ENCODE measurements at regions not wholly inside any gene's neighbourhood (a gene's known extent, or its start where the extent isn't known, plus 50 kb on each side); places are given as distances from the start of the nearest gene placed in this dataset.

DNA sequence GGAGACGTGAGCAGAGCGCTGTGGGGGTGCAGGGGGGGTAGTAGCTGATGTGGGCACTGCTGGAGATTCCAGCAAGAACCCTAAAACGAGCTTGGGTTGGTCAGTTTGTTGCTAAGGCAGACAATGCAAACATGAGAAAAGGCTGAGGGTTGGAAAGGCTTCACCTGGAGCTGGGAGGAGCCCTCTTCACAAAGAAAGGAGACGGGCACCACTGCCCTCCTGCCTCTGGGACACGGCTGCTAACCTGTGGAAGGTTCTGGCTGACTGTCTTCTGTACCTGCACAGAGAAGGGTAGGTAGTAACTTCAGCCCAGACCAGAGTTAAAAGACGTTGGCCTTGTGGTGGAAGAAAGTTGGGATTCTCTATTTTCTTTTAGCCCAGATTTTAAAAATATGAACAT, 108.7 kb downstream of the SUCLA2 start:
- CTCF ChIA-PET: no interaction called here
- intact Hi-C loops (cut with micrococcal nuclease): no loop called here
- no peak for ATAC-seq (ENCODE audit: low read depth)
- TF ChIP-seq EZH2 (IDR thresholded peaks at IDR 0.05; ENCODE audit: borderline replicate concordance, insufficient read depth, low read depth, low read length, poor library complexity, severe bottlenecking): no peak
- TF ChIP-seq, protein P1, sequence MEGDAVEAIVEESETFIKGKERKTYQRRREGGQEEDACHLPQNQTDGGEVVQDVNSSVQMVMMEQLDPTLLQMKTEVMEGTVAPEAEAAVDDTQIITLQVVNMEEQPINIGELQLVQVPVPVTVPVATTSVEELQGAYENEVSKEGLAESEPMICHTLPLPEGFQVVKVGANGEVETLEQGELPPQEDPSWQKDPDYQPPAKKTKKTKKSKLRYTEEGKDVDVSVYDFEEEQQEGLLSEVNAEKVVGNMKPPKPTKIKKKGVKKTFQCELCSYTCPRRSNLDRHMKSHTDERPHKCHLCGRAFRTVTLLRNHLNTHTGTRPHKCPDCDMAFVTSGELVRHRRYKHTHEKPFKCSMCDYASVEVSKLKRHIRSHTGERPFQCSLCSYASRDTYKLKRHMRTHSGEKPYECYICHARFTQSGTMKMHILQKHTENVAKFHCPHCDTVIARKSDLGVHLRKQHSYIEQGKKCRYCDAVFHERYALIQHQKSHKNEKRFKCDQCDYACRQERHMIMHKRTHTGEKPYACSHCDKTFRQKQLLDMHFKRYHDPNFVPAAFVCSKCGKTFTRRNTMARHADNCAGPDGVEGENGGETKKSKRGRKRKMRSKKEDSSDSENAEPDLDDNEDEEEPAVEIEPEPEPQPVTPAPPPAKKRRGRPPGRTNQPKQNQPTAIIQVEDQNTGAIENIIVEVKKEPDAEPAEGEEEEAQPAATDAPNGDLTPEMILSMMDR (IDR thresholded peaks at IDR 0.05): no peak
- H3K27ac ChIP-seq (ENCODE audit: low read length in 2 of 2): no peak overlapping the region
- H2AFZ ChIP-seq (ENCODE audit: insufficient read depth, low read depth, low read length, poor library complexity, severe bottlenecking): no peak overlapping the region
- H3K9me3 Mint-ChIP-seq (ENCODE audit: insufficient read depth): no peaks in the 10 kb centered on the region
- H3K9me3 ChIP-seq (ENCODE audit: control extremely low read depth in 1 of 3, control insufficient read depth in 2 of 3, insufficient read depth in 1 of 3, low read length in 2 of 3): no peaks in the 10 kb centered on the region
- no peaks in the 10 kb centered on the region for H3K4me1 Mint-ChIP-seq
- no peak for DNase-seq
- WGBS (ENCODE audit: insufficient coverage): 79% methylated on average over 2 of the region's 6 CpGs
- H3K79me2 ChIP-seq (ENCODE audit: control insufficient read depth, insufficient read depth, low read length): no peaks in the 10 kb centered on the region
- H3K4me3 Mint-ChIP-seq: no peak overlapping the region
- no peak overlapping the region for H3K9ac ChIP-seq (ENCODE audit: low read length)
- no peaks in the 10 kb centered on the region for H3K27me3 Mint-ChIP-seq
- H3K4me1 ChIP-seq (ENCODE audit: control insufficient read depth in 2 of 2, insufficient read depth in 2 of 2, low read length in 2 of 2): no peaks in the 10 kb centered on the region
- H3K4me3 ChIP-seq (ENCODE audit: control extremely low read depth in 1 of 5, extremely low read depth in 1 of 5, insufficient read depth in 1 of 5, low read depth in 2 of 5, low read length in 4 of 5): no peak overlapping the region
- POLR2A ChIA-PET: no interaction called here
- no peaks in the 10 kb centered on the region for H4K20me1 ChIP-seq (ENCODE audit: control insufficient read depth, insufficient read depth, low read length, poor library complexity, severe bottlenecking)
- H3K4me2 ChIP-seq (replicated peaks; ENCODE audit: low read depth, low read length, poor library complexity, severe bottlenecking): no peak overlapping the region
- no peaks in the 10 kb centered on the region for H3K27me3 ChIP-seq (replicated peaks in 1 of 4; ENCODE audit: control extremely low read depth in 1 of 4, control insufficient read depth in 3 of 4, insufficient read depth in 4 of 4, low read length in 3 of 4)
- H3K27ac Mint-ChIP-seq: no peak overlapping the region
- no peaks in the 10 kb centered on the region for H3K36me3 ChIP-seq (replicated peaks in 1 of 2; ENCODE audit: control extremely low read depth in 1 of 2, control insufficient read depth in 1 of 2, extremely low read depth in 1 of 2, insufficient read depth in 2 of 2, low read length in 1 of 2)

DNA sequence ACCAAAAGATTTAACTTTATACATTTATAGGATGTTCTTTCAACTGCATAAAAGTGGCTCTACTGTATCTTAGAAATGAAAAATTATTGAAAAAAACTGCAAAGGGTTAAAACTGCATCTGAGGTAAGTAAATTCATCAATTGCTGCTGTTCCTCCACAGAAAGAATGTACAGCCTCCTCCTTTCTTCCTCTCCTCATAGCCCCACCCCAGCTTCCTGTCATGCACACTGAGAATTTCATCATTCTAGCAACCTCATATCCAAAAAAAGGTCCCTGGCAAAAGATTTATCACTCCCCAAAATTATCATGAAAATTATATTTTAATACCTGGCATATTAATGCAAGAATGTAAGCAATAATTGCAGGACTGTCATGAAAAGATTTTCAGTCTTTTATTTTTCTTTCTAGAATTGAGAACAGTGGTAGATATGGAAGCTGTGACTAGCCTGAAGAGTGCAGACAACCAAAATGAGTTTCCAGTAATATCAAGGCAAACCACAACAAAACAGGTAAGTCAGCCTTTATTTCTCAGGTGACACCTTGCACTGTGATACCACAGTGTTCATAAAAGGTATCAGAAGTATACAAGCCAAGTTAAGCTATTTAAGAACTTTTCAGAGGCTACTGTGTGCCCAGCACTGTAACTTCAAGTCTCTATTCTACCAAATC, 110.8 kb downstream of the SUCLA2 start:
- H3K4me1 Mint-ChIP-seq: no peaks in the 10 kb centered on the region
- no peak overlapping the region for H2AFZ ChIP-seq (ENCODE audit: insufficient read depth, low read depth, low read length, poor library complexity, severe bottlenecking)
- H3K4me3 ChIP-seq (ENCODE audit: control extremely low read depth in 1 of 5, extremely low read depth in 1 of 5, insufficient read depth in 1 of 5, low read depth in 2 of 5, low read length in 4 of 5): no peak overlapping the region
- H4K20me1 ChIP-seq (ENCODE audit: control insufficient read depth, insufficient read depth, low read length, poor library complexity, severe bottlenecking): no peaks in the 10 kb centered on the region
- H3K27me3 Mint-ChIP-seq: no peaks in the 10 kb centered on the region
- CTCF ChIA-PET: no interaction called here
- no peaks in the 10 kb centered on the region for H3K9me3 Mint-ChIP-seq (ENCODE audit: insufficient read depth)
- ATAC-seq (ENCODE audit: low read depth) (no peak), DNase-seq (no peak)
- H3K9me3 ChIP-seq (ENCODE audit: control extremely low read depth in 1 of 3, control insufficient read depth in 2 of 3, insufficient read depth in 1 of 3, low read length in 2 of 3): no peaks in the 10 kb centered on the region
- no peak for TF ChIP-seq EZH2 (IDR thresholded peaks at IDR 0.05; ENCODE audit: borderline replicate concordance, insufficient read depth, low read depth, low read length, poor library complexity, severe bottlenecking)
- TF ChIP-seq, protein P1 (IDR thresholded peaks at IDR 0.05): no peak
- intact Hi-C loops (cut with micrococcal nuclease): no loop called here
- POLR2A ChIA-PET: no interaction called here
- no peak overlapping the region for H3K27ac ChIP-seq (ENCODE audit: low read length in 2 of 2)
- H3K27ac Mint-ChIP-seq: no peak overlapping the region
- no peaks in the 10 kb centered on the region for H3K27me3 ChIP-seq (replicated peaks in 1 of 4; ENCODE audit: control extremely low read depth in 1 of 4, control insufficient read depth in 3 of 4, insufficient read depth in 4 of 4, low read length in 3 of 4)
- no peak overlapping the region for H3K4me2 ChIP-seq (replicated peaks; ENCODE audit: low read depth, low read length, poor library complexity, severe bottlenecking)
- no peak overlapping the region for H3K4me3 Mint-ChIP-seq
- H3K9ac ChIP-seq (ENCODE audit: low read length): no peak overlapping the region
- H3K79me2 ChIP-seq (ENCODE audit: control insufficient read depth, insufficient read depth, low read length): no peaks in the 10 kb centered on the region
- no peaks in the 10 kb centered on the region for H3K4me1 ChIP-seq (ENCODE audit: control insufficient read depth in 2 of 2, insufficient read depth in 2 of 2, low read length in 2 of 2)
- no peaks in the 10 kb centered on the region for H3K36me3 ChIP-seq (replicated peaks in 1 of 2; ENCODE audit: control extremely low read depth in 1 of 2, control insufficient read depth in 1 of 2, extremely low read depth in 1 of 2, insufficient read depth in 2 of 2, low read length in 1 of 2)

Measured in B cell (primary cell).